Thyroid gland (tissue), 4 donors: ENCODE measurements at regions not wholly inside any gene's neighbourhood (a gene's known extent, or its start where the extent isn't known, plus 50 kb on each side); places are given as distances from the start of the nearest gene placed in this dataset.

Experiments
- DNase-seq, 2 donors: peaks; one replicate each; pipeline ENCODE4 v3.0.0-alpha.2; 2019
- H3K27ac ChIP-seq, 3 donors: fragments of 200-600 bp; sonication (generic); 1 replicate in 2 of 3; 2 replicates in 1 of 3; pipeline ENCODE4 v1.5.1; 2016 to 2019; ENCODE audit warnings: mild to moderate bottlenecking in 1 of 3, moderate library complexity in 1 of 3
- H3K27me3 ChIP-seq: fragments of 200-600 bp; sonication (generic); one replicate; pipeline ENCODE4 v1.5.1; 2019
- H3K36me3 ChIP-seq, 2 donors: fragments of 200-600 bp; sonication (generic); one replicate each; pipeline ENCODE4 v1.5.1; 2016 to 2019
- H3K4me1 ChIP-seq, 2 donors: fragments of 200-600 bp; sonication (generic); one replicate each; pipeline ENCODE4 v1.5.1; 2017 to 2019
- H3K4me3 ChIP-seq, 3 donors: fragments of 200-600 bp; sonication (generic); replicated peaks in 1 of 3; 1 replicate in 2 of 3; 2 replicates in 1 of 3; pipeline ENCODE4 v1.5.1; 2016; ENCODE audit warnings: mild to moderate bottlenecking in 1 of 3
- H3K9me3 ChIP-seq: fragments of 200-600 bp; sonication (generic); one replicate; pipeline ENCODE4 v1.5.1; 2017
- CTCF ChIP-seq, 6 experiments: fragments of 200-600 bp in 3 of 6; fragments of 450-650 bp in 3 of 6; sonication (generic) in 3 of 6; IDR thresholded peaks; one replicate each; pipeline ENCODE4 v1.5.1; 2016 to 2019; ENCODE audit warnings: antibody characterized with exemption in 6 of 6, mild to moderate bottlenecking in 2 of 6, inconsistent platforms in 1 of 6, moderate library complexity in 1 of 6
- POLR2A ChIP-seq, 2 donors: fragments of 450-650 bp; IDR thresholded peaks; one replicate each; pipeline ENCODE4 v1.6.1; 2017; ENCODE audit warnings: antibody characterized with exemption in 2 of 2, mild to moderate bottlenecking in 2 of 2, moderate library complexity in 1 of 2
- WGBS, 2 donors: methylation state at CpG; one replicate each; pipeline ENCODE4 v1.1.5; 2017; 5-methylcytosine and 5-hydroxymethylcytosine counted together
- intact Hi-C: fragments of 100-400 bp; cut with DNase I; formaldehyde crosslinking; loops from one replicate; pipeline ENCODE4 v1.15.1; 2023

GRCh38 chr6:96466147-96466863 lies 55.3 kb upstream of the UFL1 start:
- 85 to 93% methylated on average over 2 of the region's 2 CpGs for WGBS, 2 donors
- intact Hi-C loops, result no loop called here
- TF ChIP-seq CTCF (IDR thresholded peaks at IDR 0.05) (no peak), POLR2A (IDR thresholded peaks at IDR 0.05) (no peak)
- no peaks in the 10 kb centered on the region for H3K36me3 ChIP-seq
- H3K27ac ChIP-seq, result no peak overlapping the region
- DNase-seq, result no peak
- H3K4me3 ChIP-seq, result no peak overlapping the region
- no peaks in the 10 kb centered on the region for H3K27me3 ChIP-seq
- H3K4me1 ChIP-seq, result no peaks in the 10 kb centered on the region
- no peaks in the 10 kb centered on the region for H3K9me3 ChIP-seq

- Histone ChIP-seq H3K27ac (no peak overlapping the region), H3K4me1 (no peaks in the 10 kb centered on the region), H3K27me3 (no peaks in the 10 kb centered on the region), H3K9me3 (no peaks in the 10 kb centered on the region), H3K36me3 (no peaks in the 10 kb centered on the region), H3K4me3 (no peak overlapping the region)
- TF ChIP-seq POLR2A (IDR thresholded peaks at IDR 0.05) (no peak), CTCF (IDR thresholded peaks at IDR 0.05) (no peak)
- intact Hi-C loops, result no loop called here
- DNase-seq, result no peak
These were observed 53.8 kb upstream of the UFL1 start for GRCh38 chr6:96467814-96468213.

GRCh38 chr6:96468281-96468680 lies 53.3 kb upstream of the UFL1 start:
- intact Hi-C loops, result no loop called here
- WGBS, 2 donors, result 48 to 55% methylated on average over 3 of the region's 3 CpGs
- H3K27me3 ChIP-seq, result no peaks in the 10 kb centered on the region
- no peaks in the 10 kb centered on the region for H3K36me3 ChIP-seq
- no peaks in the 10 kb centered on the region for H3K4me1 ChIP-seq
- TF ChIP-seq CTCF (IDR thresholded peaks at IDR 0.05) (no peak), POLR2A (IDR thresholded peaks at IDR 0.05) (no peak)
- DNase-seq, result no peak
- H3K4me3 ChIP-seq, result no peak overlapping the region
- no peaks in the 10 kb centered on the region for H3K9me3 ChIP-seq
- H3K27ac ChIP-seq, result no peak overlapping the region

GRCh38 chr6:96468681-96469224 lies 52.9 kb upstream of the UFL1 start:
- intact Hi-C loops, result no loop called here
- TF ChIP-seq CTCF (IDR thresholded peaks at IDR 0.05) (peak in 4 of 6 experiments; percentile 20 to 38 (median 26)), POLR2A (IDR thresholded peaks at IDR 0.05) (no peak)

GRCh38 chr6:96469312-96469711 lies 52.3 kb upstream of the UFL1 start:
- TF ChIP-seq CTCF (IDR thresholded peaks at IDR 0.05) (no peak), POLR2A (IDR thresholded peaks at IDR 0.05) (no peak)
- Histone ChIP-seq H3K36me3 (no peaks in the 10 kb centered on the region), H3K27ac (no peak overlapping the region), H3K4me1 (no peaks in the 10 kb centered on the region), H3K27me3 (no peaks in the 10 kb centered on the region), H3K9me3 (no peaks in the 10 kb centered on the region), H3K4me3 (no peak overlapping the region)
- no peak for DNase-seq
- intact Hi-C loops, result no loop called here
- 70% methylated on average over 2 of the region's 2 CpGs for WGBS, 2 donors

More at GRCh38 chr6:96468681-96469224, 52.9 kb upstream of the UFL1 start:
- H3K27ac ChIP-seq, result no peak overlapping the region
- H3K4me3 ChIP-seq, result no peak overlapping the region
- no peak for DNase-seq
- WGBS, 2 donors, result 7% methylated on average over 2 of the region's 2 CpGs
- no peaks in the 10 kb centered on the region for H3K27me3 ChIP-seq
- no peaks in the 10 kb centered on the region for H3K9me3 ChIP-seq
- H3K36me3 ChIP-seq, result no peaks in the 10 kb centered on the region
- no peaks in the 10 kb centered on the region for H3K4me1 ChIP-seq
